Stimulated activated CD8-positive, alpha-beta memory T cell treated with anti-CD3 and anti-CD28 coated beads, Interleukin-7, amount 100 ng/mL, for 48 hours (primary cell): ENCODE measurements at regions not wholly inside any gene's neighbourhood (a gene's known extent, or its start where the extent isn't known, plus 50 kb on each side); places are given as distances from the start of the nearest gene placed in this dataset.

Experiments
- DNase-seq, 2 donors: peaks; one replicate each; pipeline ENCODE4 v3.0.0-alpha.2; 2020; ENCODE audit warnings: low read depth in 1 of 2; ENCODE audit errors: extremely low read depth in 1 of 2

- no peak for DNase-seq
Observed at GRCh38 chr1:14094611-14095400, 394.8 kb downstream of the PRDM2 start.

GRCh38 chr1:14098294-14098913 lies 398.4 kb downstream of the PRDM2 start:
- DNase-seq = no peak

- no peak for DNase-seq
Observed at GRCh38 chr1:14100444-14100843, 400.5 kb downstream of the PRDM2 start.

- DNase-seq = no peak
Observed at GRCh38 chr1:14100919-14101318, 400.9 kb downstream of the PRDM2 start.

- DNase-seq = no peak
Observed at GRCh38 chr1:14102180-14102579, 402.2 kb downstream of the PRDM2 start.

- DNase-seq = no peak
Observed at GRCh38 chr1:14103878-14104430, 404.0 kb downstream of the PRDM2 start.

GRCh38 chr1:14106126-14106525 lies 406.1 kb downstream of the PRDM2 start:
- no peak for DNase-seq

- DNase-seq = no peak
Observed at GRCh38 chr1:14106679-14107313, 406.8 kb downstream of the PRDM2 start.

- no peak for DNase-seq
Observed at GRCh38 chr1:14108356-14109275, 408.6 kb downstream of the PRDM2 start.

- DNase-seq = no peak
Observed at GRCh38 chr1:14109276-14109635, 409.3 kb downstream of the PRDM2 start.

GRCh38 chr1:14110040-14110439 lies 410.1 kb downstream of the PRDM2 start:
- DNase-seq = no peak

- DNase-seq = no peak
Observed at GRCh38 chr1:14111121-14111520, 411.1 kb downstream of the PRDM2 start.

- no peak for DNase-seq
Observed at GRCh38 chr1:14112613-14113012, 412.6 kb downstream of the PRDM2 start.

GRCh38 chr1:14113271-14113670 lies 413.3 kb downstream of the PRDM2 start:
- no peak for DNase-seq

GRCh38 chr1:14113841-14114567 lies 414.0 kb downstream of the PRDM2 start:
- no peak for DNase-seq

GRCh38 chr1:14115976-14116375 lies 416.0 kb downstream of the PRDM2 start:
- no peak for DNase-seq

- no peak for DNase-seq
Observed at GRCh38 chr1:14117700-14118099, 417.7 kb downstream of the PRDM2 start.

GRCh38 chr1:14118691-14119485 lies 418.9 kb downstream of the PRDM2 start:
- DNase-seq = no peak

GRCh38 chr1:14120895-14121294 lies 420.9 kb downstream of the PRDM2 start:
- no peak for DNase-seq
